GM19099 (cell line): ENCODE measurements at regions not wholly inside any gene's neighbourhood (a gene's known extent, or its start where the extent isn't known, plus 50 kb on each side); places are given as distances from the start of the nearest gene placed in this dataset.

Experiments used
- POLR2A ChIP-seq: IDR thresholded peaks from 3 replicates; pipeline ENCODE4 v1.6.1; 2011; ENCODE audit warnings: low read depth; ENCODE audit not compliant: insufficient read length; ENCODE audit errors: extremely low read depth

- TF ChIP-seq POLR2A = no peak
Observed at GRCh38 chr3:189486556-189486955, 144.6 kb upstream of the TP63 start.

- TF ChIP-seq POLR2A = no peak
Observed at GRCh38 chr3:189488241-189488767, 142.9 kb upstream of the TP63 start.

DNA sequence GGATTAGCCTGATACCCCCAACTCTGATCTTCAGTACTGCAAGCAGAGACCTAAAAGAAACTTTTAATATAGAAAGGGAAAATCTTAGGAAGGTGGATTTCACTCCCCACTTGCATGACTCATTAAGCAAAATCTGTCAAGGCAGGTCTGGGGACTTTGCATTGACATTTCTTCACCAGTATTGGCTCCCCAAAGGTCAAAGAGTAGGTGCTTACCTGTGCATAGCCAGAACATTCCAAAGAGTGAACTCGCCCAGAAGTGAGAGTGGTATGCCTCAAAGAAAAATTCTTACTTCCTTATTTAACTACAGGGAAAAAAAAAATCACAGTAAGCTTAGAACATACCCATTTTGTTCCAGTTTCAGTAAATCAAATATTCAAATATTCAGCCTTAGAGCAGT lies 140.9 kb upstream of the TP63 start:
- no peak for TF ChIP-seq POLR2A

- TF ChIP-seq POLR2A = no peak
Observed at GRCh38 chr3:189490749-189491148, 140.4 kb upstream of the TP63 start.

DNA sequence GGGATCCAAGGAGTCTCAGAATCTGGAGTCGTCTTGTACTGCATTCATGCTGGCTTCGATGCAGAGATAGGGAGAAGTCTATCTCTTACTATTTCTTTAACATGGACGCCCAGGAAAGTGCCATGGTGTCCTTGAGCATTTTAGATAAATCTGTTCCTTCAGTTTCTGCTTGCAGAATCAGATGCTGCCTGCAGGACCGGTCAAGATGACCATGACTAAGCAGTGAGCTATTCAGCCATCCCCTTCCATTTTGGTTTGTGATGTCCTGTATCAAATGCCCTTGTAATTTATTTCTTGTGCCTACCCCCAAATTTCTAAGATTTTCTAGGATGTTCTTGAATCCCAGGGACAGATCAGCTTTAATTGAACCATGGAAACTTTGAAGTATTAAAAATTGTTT lies 139.4 kb upstream of the TP63 start:
- TF ChIP-seq POLR2A = no peak

GRCh38 chr3:189493271-189493670 lies 137.9 kb upstream of the TP63 start:
- TF ChIP-seq POLR2A = no peak

DNA sequence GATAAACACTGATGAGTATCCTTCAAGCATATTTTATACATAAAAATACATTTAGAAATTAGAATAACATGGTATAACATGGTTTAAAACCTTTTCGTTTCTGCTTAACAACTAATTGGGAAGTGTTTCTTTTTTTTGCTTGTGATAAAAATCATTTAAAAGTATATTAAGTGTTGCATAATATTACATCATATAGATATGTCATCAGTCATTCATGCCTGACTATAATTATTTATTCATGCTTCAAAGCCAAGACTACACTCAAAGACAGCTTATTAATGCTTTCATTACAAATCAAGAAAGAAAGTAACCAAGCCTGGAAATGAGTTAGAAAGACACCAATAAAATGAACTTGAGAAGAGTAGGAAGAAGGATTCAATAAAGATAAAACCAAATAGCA lies 136.6 kb upstream of the TP63 start:
- no peak for TF ChIP-seq POLR2A

GRCh38 chr3:189496375-189497138 lies 134.6 kb upstream of the TP63 start:
- TF ChIP-seq POLR2A = no peak

DNA sequence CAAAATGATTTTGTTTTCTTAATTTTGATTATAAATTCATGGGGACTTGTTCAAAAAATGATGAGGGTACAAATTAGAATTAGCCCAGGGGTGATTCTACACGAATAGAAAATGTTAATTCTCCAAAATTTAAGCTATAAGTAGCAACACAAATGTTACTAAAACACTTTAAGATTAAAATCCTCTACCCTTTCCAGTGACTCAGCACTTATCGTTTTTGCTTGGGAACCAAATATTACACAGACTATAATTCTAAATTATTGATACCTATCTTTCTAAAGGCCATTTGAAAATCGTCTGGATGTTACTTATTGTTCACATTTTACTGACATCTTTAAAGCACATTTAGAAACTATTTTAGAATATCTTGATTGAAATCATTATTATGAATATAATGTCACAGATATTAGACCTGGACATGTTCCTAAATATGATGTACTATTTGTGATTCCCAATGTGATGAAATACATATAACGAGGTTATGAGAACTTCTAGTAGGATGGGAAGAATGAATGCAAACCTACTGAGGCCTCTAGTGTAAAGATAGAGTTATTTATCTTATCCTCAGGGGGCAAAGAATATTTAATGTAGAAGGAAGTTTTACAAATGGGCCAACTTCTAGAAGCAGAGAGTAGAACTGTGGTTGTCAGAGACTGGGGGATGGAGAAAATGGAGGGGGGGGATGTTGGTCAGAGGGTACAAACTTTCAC lies 132.0 kb upstream of the TP63 start:
- TF ChIP-seq POLR2A = no peak

- no peak for TF ChIP-seq POLR2A
Observed at GRCh38 chr3:189500299-189500698, 130.9 kb upstream of the TP63 start.

GRCh38 chr3:189500798-189501495 lies 130.2 kb upstream of the TP63 start:
- no peak for TF ChIP-seq POLR2A

DNA sequence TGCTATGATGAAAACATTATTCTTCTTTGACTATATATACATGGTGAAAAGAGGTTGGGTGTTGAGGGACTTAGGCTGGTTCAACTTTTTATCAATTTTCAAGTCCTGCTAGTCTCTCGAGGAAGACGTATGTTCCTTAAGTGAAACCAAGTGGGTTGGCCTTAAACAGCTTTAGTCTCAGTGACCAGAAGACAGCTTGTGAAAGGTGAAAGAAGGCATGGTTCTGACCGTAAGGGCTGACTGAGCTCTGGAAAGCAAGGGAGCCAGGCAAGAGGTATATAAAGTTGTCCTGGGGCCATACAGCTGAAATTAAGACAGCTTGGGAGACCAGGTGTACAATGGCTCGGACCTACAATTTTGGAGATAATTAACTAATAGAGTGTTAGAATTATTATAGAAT lies 128.9 kb upstream of the TP63 start:
- no peak for TF ChIP-seq POLR2A

DNA sequence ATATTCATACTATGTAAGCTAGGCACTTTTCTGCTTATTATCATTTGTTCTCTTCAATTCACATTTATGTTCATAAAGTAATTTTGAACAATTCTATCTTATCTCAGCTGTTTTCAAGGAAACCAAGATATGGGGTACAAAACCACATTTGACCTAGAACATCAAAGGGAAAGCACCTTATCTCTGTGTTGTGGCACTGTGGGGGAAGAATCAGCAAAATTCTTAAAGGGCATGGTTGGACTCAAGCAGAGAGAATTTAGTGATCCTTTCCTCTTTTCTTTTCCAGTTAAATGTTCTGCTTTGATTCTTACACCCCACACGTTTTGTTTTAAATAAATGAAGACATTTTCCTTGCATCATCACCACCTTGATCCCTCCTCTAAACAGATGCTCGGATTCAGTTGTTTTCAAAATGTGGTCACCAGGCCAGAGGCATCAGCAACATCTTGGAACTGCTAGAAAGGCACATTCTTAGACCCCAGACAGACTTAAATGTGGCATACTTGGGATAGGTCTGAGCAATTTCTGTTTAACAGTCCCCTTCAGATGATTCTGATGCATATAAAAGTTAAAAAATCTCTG lies 128.4 kb upstream of the TP63 start:
- no peak for TF ChIP-seq POLR2A

DNA sequence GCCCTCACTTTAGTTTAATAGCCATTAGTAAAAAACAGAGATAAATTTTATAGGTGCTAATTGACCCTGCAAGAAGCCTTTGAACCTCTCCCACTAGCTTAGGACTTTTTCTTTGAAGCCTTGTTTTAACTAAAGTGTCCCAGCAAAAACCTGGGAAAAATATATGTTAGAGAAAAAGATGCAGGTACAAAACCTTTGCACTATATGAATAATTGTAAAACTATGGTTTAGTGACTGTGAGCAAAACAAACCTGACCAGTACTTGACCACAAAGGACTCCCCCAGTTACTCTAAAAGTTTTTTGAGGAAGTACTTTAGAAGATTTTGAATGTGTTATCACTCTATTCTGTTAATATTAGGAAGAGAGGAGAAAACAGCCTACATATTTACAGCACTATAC lies 123.3 kb upstream of the TP63 start:
- no peak for TF ChIP-seq POLR2A

DNA sequence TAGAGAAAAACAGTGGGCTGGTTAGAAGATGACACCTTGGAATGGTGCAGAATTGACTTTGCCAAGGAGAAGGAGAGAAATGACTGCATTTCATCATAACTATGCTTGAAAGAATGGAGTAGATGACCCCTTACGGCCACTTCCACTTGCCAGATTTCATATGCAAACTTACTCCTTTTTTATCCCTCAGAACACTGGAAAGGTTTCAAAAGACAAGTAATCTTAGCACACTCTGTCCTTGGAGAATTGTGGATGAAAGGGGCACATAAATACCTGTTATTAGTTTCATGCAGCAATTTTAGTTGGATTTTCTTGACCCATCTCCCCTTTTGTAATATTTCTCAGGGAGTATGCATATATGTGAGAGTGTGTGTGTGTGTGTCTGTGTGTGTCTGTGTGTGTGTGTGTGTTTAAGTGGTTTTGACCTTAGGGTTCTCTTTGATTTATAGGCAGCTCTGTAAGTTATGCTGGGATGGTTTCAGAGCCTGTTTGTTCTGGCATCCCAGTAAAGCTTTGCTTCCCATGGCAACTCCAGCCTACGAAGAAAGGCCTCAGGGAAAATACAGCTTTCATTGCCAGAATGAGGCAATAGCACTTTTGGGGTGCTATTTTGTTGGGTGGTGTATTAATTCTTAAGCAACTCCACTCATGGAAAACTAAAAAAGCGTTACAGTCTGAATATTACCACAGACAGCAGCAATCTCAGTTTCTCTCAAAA lies 122.2 kb upstream of the TP63 start:
- no peak for TF ChIP-seq POLR2A
